ENCODE measurements at regions not wholly inside any gene's neighbourhood (a gene's known extent, or its start where the extent isn't known, plus 50 kb on each side); places are given as distances from the start of the nearest gene placed in this dataset.

DNA sequence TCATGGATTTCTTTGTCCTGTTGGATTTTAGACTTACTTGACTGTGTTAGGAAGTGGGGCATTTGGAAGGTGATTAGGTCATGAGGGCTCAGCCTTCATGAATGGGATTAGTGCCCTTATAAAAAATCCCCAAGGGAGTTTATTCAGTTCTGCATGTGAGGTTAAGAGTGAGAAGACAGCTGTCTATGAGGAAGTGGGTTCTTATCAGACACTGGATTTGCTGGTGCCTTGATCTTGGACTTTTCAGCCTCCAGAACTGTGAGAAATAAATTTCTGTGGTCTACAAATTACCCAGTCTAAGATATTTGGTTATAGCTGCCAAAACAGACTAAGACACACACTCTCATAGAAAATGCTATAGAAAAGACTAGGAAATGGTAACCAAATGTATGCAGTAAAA lies 724.7 kb upstream of the FZD8 start:
- TF ChIP-seq CTCF (IDR thresholded peaks at IDR 0.05) (no peak), POLR2A (IDR thresholded peaks at IDR 0.05) (no peak), EP300 (IDR thresholded peaks at IDR 0.05) (no peak)
